ENCODE measurements at regions not wholly inside any gene's neighbourhood (a gene's known extent, or its start where the extent isn't known, plus 50 kb on each side); places are given as distances from the start of the nearest gene placed in this dataset.
"Not testable (repeated sequence)": the region's sequence is repeated elsewhere in the genome, so short reads cannot be mapped to it uniquely, and the experiment has no call there.

DNA sequence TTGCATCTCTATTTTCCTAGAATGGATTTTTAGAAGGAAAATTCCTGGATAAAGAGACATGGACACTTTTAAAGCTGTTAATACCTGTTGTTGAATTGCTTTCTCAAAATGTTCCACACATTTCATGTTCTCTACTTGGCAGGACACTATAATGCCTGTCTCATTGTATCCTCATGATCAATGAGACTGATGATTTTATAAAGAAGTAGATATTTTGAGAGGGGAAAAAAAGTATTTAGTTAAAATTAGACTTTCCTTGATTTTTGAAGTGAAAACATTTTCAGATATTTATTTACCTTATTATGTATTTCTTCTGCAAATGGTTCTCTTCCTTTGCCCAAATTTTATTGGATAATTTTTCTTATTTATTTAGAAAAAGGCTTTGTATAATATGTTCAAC, 242.5 kb downstream of the MYCN start:
- no peak overlapping the region for H3K18ac ChIP-seq (ENCODE audit: insufficient read length, low read depth, low read length)
- no peaks in the 10 kb centered on the region for H3K27me3 ChIP-seq (ENCODE audit: insufficient read depth, low read length)
- no peaks in the 10 kb centered on the region for H3K9me3 ChIP-seq (ENCODE audit: control insufficient read depth, low read depth, low read length)
- H3K9ac ChIP-seq (ENCODE audit: extremely low read depth, insufficient read length, low read length), result no peak overlapping the region
- H3K27me3 Mint-ChIP-seq (ENCODE audit: low read depth), result no peaks in the 10 kb centered on the region
- no peak overlapping the region for H2AFZ ChIP-seq (ENCODE audit: low read length)
- no peak overlapping the region for H4K8ac ChIP-seq (replicated peaks; ENCODE audit: insufficient read length, low read depth, low read length)
- H2BK15ac ChIP-seq (ENCODE audit: low read depth, low read length), result no peak overlapping the region
- H3K4me1 ChIP-seq (ENCODE audit: insufficient read depth, low read length), result peaks cover 4% of the 10 kb centered on the region; the same call in 1 of the 2 replicates
- no peak overlapping the region for H3T11ph ChIP-seq (ENCODE audit: low read length)
- H3K4ac ChIP-seq (ENCODE audit: low read depth, low read length), result no peak overlapping the region
- no peak overlapping the region for H3K23ac ChIP-seq (ENCODE audit: insufficient read length, low read depth, low read length)
- no peak overlapping the region for H4K91ac ChIP-seq (ENCODE audit: insufficient read length, low read depth, low read length)
- H3K56ac ChIP-seq (ENCODE audit: insufficient read length, low read depth, low read length), result no peak overlapping the region
- no peak overlapping the region for H3K4me2 ChIP-seq (ENCODE audit: insufficient read depth, insufficient read length, low read length)
- H3K4me3 Mint-ChIP-seq, result no peak overlapping the region
- TF ChIP-seq, protein P1, sequence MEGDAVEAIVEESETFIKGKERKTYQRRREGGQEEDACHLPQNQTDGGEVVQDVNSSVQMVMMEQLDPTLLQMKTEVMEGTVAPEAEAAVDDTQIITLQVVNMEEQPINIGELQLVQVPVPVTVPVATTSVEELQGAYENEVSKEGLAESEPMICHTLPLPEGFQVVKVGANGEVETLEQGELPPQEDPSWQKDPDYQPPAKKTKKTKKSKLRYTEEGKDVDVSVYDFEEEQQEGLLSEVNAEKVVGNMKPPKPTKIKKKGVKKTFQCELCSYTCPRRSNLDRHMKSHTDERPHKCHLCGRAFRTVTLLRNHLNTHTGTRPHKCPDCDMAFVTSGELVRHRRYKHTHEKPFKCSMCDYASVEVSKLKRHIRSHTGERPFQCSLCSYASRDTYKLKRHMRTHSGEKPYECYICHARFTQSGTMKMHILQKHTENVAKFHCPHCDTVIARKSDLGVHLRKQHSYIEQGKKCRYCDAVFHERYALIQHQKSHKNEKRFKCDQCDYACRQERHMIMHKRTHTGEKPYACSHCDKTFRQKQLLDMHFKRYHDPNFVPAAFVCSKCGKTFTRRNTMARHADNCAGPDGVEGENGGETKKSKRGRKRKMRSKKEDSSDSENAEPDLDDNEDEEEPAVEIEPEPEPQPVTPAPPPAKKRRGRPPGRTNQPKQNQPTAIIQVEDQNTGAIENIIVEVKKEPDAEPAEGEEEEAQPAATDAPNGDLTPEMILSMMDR (conservative IDR thresholded peaks at IDR 0.05), result no peak
- H3K14ac ChIP-seq (ENCODE audit: insufficient read depth, low read length), result no peak overlapping the region
- H4K5ac ChIP-seq (ENCODE audit: insufficient read length, low read depth, low read length), result no peak overlapping the region
- no peaks in the 10 kb centered on the region for H4K20me1 ChIP-seq (ENCODE audit: control insufficient read depth, insufficient read depth, insufficient read length)
- no peak overlapping the region for H2BK12ac ChIP-seq (ENCODE audit: insufficient read length, low read depth, low read length)
- no peak overlapping the region for H2BK120ac ChIP-seq (ENCODE audit: low read depth, low read length, poor library complexity, severe bottlenecking)
- H2BK5ac ChIP-seq (ENCODE audit: insufficient read length, low read length), result no peak overlapping the region
- no peaks in the 10 kb centered on the region for H3K36me3 Mint-ChIP-seq (ENCODE audit: insufficient read depth in 1 of 3, low read depth in 3 of 3)
- H3K79me2 ChIP-seq (ENCODE audit: insufficient read depth, low read length), result no peaks in the 10 kb centered on the region
- no peaks in the 10 kb centered on the region for H3K9me3 Mint-ChIP-seq
- no peak overlapping the region for H2AK5ac ChIP-seq (ENCODE audit: insufficient read length, low read length)
- DNase-seq, result no peak
- H3K4me1 Mint-ChIP-seq, result peaks cover 35 to 37% of the 10 kb centered on the region in 2 experiments
- H3K27ac Mint-ChIP-seq, result no peak overlapping the region
- no peaks in the 10 kb centered on the region for H3K23me2 ChIP-seq (ENCODE audit: insufficient read length, low read depth, low read length, poor library complexity, severe bottlenecking)
- no peak overlapping the region for H2BK20ac ChIP-seq (ENCODE audit: low read depth, low read length, poor library complexity, severe bottlenecking)
- no peak overlapping the region for H3K27ac ChIP-seq (ENCODE audit: insufficient read length, low read depth, low read length)
- no peaks in the 10 kb centered on the region for H3K79me1 ChIP-seq (ENCODE audit: insufficient read depth, low read depth, low read length, poor library complexity, severe bottlenecking)

DNA sequence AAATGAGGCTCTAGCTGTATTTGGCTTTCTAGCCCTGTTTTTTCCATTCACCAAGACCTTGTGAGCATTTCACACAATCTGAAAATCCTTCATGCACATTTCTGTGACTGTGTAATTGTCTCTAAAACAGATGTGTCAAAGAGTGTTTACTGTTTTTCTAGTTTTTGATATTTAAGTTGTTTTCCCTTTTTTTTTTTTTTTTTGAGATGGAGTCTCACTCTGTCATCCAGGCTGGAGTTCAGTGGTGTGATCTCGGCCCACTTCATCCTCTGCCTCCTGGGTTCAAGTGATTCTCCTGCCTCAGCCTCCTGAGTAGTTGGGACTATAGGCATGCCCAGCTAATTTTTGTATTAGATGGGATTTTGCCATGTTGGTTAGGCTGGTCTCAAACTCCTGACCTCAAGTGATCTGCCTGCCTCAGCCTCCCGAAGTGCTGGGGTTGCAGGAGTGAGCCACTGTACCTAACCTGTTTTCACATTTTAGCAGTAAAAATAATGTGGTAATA, 242.0 kb downstream of the MYCN start:
- peaks cover 32% of the 10 kb centered on the region in 2 experiments for H3K4me1 Mint-ChIP-seq
- not testable (repeated sequence) for H3K9me3 Mint-ChIP-seq; H3K79me1 ChIP-seq (ENCODE audit: insufficient read depth, low read depth, low read length, poor library complexity, severe bottlenecking); H2AFZ ChIP-seq (ENCODE audit: low read length); H2BK5ac ChIP-seq (ENCODE audit: insufficient read length, low read length); H3K56ac ChIP-seq (ENCODE audit: insufficient read length, low read depth, low read length); H3T11ph ChIP-seq (ENCODE audit: low read length); H4K20me1 ChIP-seq (ENCODE audit: control insufficient read depth, insufficient read depth, insufficient read length); H4K91ac ChIP-seq (ENCODE audit: insufficient read length, low read depth, low read length); DNase-seq; H4K8ac ChIP-seq (replicated peaks; ENCODE audit: insufficient read length, low read depth, low read length); H3K9ac ChIP-seq (ENCODE audit: extremely low read depth, insufficient read length, low read length); H3K18ac ChIP-seq (ENCODE audit: insufficient read length, low read depth, low read length); H3K23ac ChIP-seq (ENCODE audit: insufficient read length, low read depth, low read length); H3K27me3 Mint-ChIP-seq (ENCODE audit: low read depth); H4K5ac ChIP-seq (ENCODE audit: insufficient read length, low read depth, low read length); H2BK20ac ChIP-seq (ENCODE audit: low read depth, low read length, poor library complexity, severe bottlenecking); H3K9me3 ChIP-seq (ENCODE audit: control insufficient read depth, low read depth, low read length); H3K23me2 ChIP-seq (ENCODE audit: insufficient read length, low read depth, low read length, poor library complexity, severe bottlenecking); H3K27ac Mint-ChIP-seq; H2BK120ac ChIP-seq (ENCODE audit: low read depth, low read length, poor library complexity, severe bottlenecking); H3K27me3 ChIP-seq (ENCODE audit: insufficient read depth, low read length); H3K4ac ChIP-seq (ENCODE audit: low read depth, low read length); H3K79me2 ChIP-seq (ENCODE audit: insufficient read depth, low read length); H3K14ac ChIP-seq (ENCODE audit: insufficient read depth, low read length); H3K27ac ChIP-seq (ENCODE audit: insufficient read length, low read depth, low read length); H2BK12ac ChIP-seq (ENCODE audit: insufficient read length, low read depth, low read length); H3K36me3 Mint-ChIP-seq (ENCODE audit: insufficient read depth in 1 of 3, low read depth in 3 of 3); H2BK15ac ChIP-seq (ENCODE audit: low read depth, low read length); H3K4me2 ChIP-seq (ENCODE audit: insufficient read depth, insufficient read length, low read length); H2AK5ac ChIP-seq (ENCODE audit: insufficient read length, low read length); H3K4me1 ChIP-seq (ENCODE audit: insufficient read depth, low read length); H3K4me3 Mint-ChIP-seq
- no CpG with 5 or more reads among the region's 2 CpGs for whole genome bisulfite sequencing (ENCODE audit: extremely low coverage, insufficient read length, low lambda C conversion rate)

Measured in H9 (cell line).